Tibial nerve (tissue), 3 donors: ENCODE measurements at regions not wholly inside any gene's neighbourhood (a gene's known extent, or its start where the extent isn't known, plus 50 kb on each side); places are given as distances from the start of the nearest gene placed in this dataset.

Experiments used
- POLR2A ChIP-seq, 2 donors: fragments of 450-650 bp; IDR thresholded peaks; one replicate each; pipeline ENCODE4 v1.6.1; 2017; ENCODE audit warnings: antibody characterized with exemption in 2 of 2, mild to moderate bottlenecking in 2 of 2, moderate library complexity in 2 of 2
- TF ChIP-seq, protein P1 (sequence below), 5 experiments: fragments of 200-600 bp in 3 of 5; fragments of 450-650 bp in 2 of 5; sonication (generic) in 3 of 5; IDR thresholded peaks; one replicate each; pipeline ENCODE4 v1.5.1; 2016 to 2019; ENCODE audit warnings: antibody characterized with exemption in 5 of 5, mild to moderate bottlenecking in 3 of 5, moderate library complexity in 2 of 5

GRCh38 chr5:21254161-21254560, 1266.2 kb upstream of the CDH18 start:
- no peak for TF ChIP-seq POLR2A (IDR thresholded peaks at IDR 0.05)
- TF ChIP-seq, protein P1, sequence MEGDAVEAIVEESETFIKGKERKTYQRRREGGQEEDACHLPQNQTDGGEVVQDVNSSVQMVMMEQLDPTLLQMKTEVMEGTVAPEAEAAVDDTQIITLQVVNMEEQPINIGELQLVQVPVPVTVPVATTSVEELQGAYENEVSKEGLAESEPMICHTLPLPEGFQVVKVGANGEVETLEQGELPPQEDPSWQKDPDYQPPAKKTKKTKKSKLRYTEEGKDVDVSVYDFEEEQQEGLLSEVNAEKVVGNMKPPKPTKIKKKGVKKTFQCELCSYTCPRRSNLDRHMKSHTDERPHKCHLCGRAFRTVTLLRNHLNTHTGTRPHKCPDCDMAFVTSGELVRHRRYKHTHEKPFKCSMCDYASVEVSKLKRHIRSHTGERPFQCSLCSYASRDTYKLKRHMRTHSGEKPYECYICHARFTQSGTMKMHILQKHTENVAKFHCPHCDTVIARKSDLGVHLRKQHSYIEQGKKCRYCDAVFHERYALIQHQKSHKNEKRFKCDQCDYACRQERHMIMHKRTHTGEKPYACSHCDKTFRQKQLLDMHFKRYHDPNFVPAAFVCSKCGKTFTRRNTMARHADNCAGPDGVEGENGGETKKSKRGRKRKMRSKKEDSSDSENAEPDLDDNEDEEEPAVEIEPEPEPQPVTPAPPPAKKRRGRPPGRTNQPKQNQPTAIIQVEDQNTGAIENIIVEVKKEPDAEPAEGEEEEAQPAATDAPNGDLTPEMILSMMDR (IDR thresholded peaks at IDR 0.05), result no peak
